Progenitor cell of endocrine pancreas (in vitro differentiated cells): ENCODE measurements at regions not wholly inside any gene's neighbourhood (a gene's known extent, or its start where the extent isn't known, plus 50 kb on each side); places are given as distances from the start of the nearest gene placed in this dataset.

Experiments
- DNase-seq: peaks from one replicate; pipeline ENCODE4 v3.0.0; 2021; ENCODE audit warnings: low spot score; ENCODE audit not compliant: unreplicated experiment
- H3K27ac Mint-ChIP-seq: 2 replicates; pipeline ENCODE4 v1.8.0; 2021; ENCODE audit warnings: mild to moderate bottlenecking, moderate library complexity, mixed read lengths
- H3K27me3 Mint-ChIP-seq: 2 replicates; pipeline ENCODE4 v1.8.0; 2021; ENCODE audit warnings: mixed read lengths
- H3K36me3 Mint-ChIP-seq: 2 replicates; pipeline ENCODE4 v1.8.0; 2022; ENCODE audit warnings: mixed read lengths; ENCODE audit not compliant: insufficient read depth
- H3K4me1 Mint-ChIP-seq: 2 replicates; pipeline ENCODE4 v1.8.0; 2021; ENCODE audit warnings: low read depth, mixed read lengths
- H3K4me3 Mint-ChIP-seq: 2 replicates; pipeline ENCODE4 v1.8.0; 2021; ENCODE audit warnings: low read depth, mild to moderate bottlenecking, moderate library complexity, mixed read lengths
- H3K9me3 Mint-ChIP-seq: 2 replicates; pipeline ENCODE4 v1.8.0; 2021; ENCODE audit warnings: low read depth, mixed read lengths
- TF ChIP-seq, protein P1 (sequence below): fragments of 200-600 bp; sonication (generic); IDR thresholded peaks from one replicate; pipeline ENCODE4 v1.5.0; 2021; ENCODE audit warnings: antibody characterized with exemption, mild to moderate bottlenecking; ENCODE audit not compliant: unreplicated experiment

DNA sequence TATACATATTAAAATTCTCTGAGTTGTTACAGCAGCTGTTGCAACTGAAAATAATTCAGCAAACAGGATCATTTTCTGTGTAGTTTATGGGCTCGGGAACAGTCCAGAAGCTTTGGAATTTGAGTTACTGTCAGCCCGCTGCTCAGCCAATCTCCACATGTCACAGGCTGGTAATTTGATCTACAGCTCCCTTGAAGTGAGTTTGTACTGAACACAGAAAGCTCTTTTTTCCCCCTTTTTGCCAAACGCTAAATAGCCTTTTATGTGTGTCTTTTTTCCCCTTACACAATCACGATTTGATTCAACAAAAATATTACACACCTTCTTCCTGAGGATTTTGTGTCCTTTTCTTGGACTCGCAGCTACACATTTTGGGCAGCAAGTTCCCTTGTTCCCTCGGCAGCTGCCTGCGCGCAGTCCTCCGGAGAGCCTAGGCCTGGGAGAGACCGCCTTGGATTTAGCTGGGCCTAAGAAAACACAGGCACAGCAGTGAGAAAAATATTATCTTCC, 371.4 kb downstream of the KCNRG start:
- peaks cover 18% of the 10 kb centered on the region for H3K4me1 Mint-ChIP-seq
- no peaks in the 10 kb centered on the region for H3K27me3 Mint-ChIP-seq
- H3K9me3 Mint-ChIP-seq, result no peaks in the 10 kb centered on the region
- peak overlapping the region; percentile 56 for H3K4me3 Mint-ChIP-seq
- peak overlapping the region; percentile 92 for H3K27ac Mint-ChIP-seq
- TF ChIP-seq, protein P1, sequence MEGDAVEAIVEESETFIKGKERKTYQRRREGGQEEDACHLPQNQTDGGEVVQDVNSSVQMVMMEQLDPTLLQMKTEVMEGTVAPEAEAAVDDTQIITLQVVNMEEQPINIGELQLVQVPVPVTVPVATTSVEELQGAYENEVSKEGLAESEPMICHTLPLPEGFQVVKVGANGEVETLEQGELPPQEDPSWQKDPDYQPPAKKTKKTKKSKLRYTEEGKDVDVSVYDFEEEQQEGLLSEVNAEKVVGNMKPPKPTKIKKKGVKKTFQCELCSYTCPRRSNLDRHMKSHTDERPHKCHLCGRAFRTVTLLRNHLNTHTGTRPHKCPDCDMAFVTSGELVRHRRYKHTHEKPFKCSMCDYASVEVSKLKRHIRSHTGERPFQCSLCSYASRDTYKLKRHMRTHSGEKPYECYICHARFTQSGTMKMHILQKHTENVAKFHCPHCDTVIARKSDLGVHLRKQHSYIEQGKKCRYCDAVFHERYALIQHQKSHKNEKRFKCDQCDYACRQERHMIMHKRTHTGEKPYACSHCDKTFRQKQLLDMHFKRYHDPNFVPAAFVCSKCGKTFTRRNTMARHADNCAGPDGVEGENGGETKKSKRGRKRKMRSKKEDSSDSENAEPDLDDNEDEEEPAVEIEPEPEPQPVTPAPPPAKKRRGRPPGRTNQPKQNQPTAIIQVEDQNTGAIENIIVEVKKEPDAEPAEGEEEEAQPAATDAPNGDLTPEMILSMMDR, result no peak
- DNase-seq, result no peak
- H3K36me3 Mint-ChIP-seq, result no peaks in the 10 kb centered on the region

DNA sequence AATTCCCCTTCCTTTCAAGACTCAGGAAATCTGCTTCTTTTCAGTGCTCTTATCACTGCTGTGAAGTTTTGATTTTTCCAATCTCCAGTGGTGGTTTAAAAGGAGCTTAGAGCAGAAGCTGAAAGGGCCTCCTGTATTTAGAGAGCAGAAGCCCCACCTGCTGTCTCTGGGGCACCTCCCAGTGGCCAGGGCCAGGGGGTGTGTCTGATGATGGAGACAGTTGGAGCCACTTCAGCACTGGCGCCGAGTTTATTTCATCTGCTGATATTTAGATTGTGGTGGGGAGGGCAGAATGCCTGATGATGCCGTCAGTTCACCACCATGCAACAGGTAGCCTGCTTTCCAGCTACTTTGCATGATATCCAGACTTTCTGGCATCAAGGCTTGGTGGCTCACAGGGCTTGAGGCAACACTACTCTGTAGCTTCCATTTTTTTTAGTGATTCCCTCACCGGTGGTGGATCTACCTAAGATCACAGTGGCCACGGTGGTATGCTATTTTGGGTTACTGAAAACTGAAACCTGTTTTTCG, 371.9 kb downstream of the KCNRG start:
- DNase-seq, result no peak
- Mint-ChIP-seq H3K36me3 (no peaks in the 10 kb centered on the region), H3K9me3 (no peaks in the 10 kb centered on the region), H3K27ac (peak overlapping the region; percentile 92), H3K27me3 (no peaks in the 10 kb centered on the region), H3K4me3 (peak overlapping the region; percentile 56), H3K4me1 (peaks cover 22% of the 10 kb centered on the region)
- TF ChIP-seq, protein P1, result peak; percentile 35

DNA sequence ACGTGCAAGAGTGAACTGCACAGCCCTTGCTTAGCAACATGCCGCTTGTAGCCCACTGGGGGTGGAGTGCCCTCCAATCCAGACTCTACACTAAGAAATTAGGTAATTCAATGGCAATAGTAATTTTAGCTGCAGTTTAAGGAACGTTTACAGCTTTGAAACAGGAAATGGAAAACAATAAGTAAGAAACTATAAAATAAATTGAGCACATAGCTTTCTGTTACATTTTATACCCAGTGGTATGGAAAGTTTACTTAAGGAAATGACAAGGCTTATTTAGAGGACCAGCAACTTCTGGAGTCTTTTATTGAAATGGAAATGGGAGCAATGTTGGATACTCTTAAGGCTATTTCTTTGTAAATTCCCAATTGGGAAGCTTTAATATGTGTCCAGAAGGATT, 373.2 kb downstream of the KCNRG start:
- no peaks in the 10 kb centered on the region for H3K27me3 Mint-ChIP-seq
- H3K9me3 Mint-ChIP-seq, result no peaks in the 10 kb centered on the region
- H3K27ac Mint-ChIP-seq, result no peak overlapping the region
- H3K4me1 Mint-ChIP-seq, result peaks cover 23% of the 10 kb centered on the region
- TF ChIP-seq, protein P1, result no peak
- DNase-seq, result no peak
- no peak overlapping the region for H3K4me3 Mint-ChIP-seq
- H3K36me3 Mint-ChIP-seq, result no peaks in the 10 kb centered on the region

DNA sequence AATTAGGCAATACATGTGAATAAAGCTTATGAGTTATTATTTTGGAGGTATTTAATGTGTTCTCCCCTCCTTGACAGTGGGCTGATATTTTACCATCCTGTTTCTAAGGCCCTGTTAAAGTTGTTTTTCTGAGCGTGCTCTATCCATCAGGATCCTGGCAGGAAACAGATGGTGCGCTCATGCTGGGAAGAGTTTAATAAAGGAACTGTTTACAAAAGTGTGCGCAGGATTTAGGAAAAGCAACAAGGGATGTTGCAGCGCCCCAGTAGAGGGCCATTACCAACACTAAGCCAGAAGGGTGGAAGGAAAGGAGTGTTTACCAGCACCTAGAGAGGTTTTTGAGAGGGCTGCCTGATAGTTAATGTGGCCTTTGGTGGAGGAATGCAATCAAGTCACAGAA, 374.5 kb downstream of the KCNRG start:
- Mint-ChIP-seq H3K4me3 (no peak overlapping the region), H3K36me3 (no peaks in the 10 kb centered on the region), H3K4me1 (peaks cover 24% of the 10 kb centered on the region), H3K9me3 (no peaks in the 10 kb centered on the region), H3K27me3 (no peaks in the 10 kb centered on the region), H3K27ac (no peak overlapping the region)
- no peak for DNase-seq
- TF ChIP-seq, protein P1, result no peak

DNA sequence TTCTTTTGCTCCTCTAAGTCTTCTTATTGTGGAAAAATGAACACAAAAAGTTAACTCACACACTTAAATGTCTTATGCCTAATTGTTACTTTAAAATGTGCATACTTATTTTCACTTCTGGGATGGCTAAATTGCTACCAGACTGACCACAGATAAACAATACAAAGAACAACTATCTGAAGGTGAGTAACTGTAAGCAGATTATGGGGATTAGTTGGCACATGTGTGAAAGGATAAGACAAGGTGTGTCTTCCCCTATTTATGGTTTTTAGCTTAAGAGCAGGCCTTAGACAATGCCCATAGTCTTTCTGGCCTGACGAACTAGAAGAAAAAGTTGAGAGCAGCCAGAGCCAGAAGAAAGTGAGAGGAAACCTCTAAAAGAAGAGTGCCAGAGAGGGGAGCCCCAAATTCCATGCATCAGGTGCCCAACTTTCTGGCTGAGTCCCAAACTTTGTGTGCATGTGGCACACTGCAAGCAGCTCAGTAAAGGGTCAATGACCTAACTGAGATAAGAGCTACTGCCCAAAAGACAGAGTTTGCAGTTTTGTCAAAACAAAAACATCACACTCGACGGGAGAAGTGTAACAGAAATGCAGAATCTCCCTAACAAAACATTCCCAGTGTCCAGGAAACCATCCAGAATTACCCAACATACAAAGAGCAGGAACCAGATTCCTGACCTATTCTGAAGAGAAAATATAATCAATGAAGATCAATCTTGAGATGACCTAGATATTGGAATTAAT, 375.4 kb downstream of the KCNRG start:
- Mint-ChIP-seq H3K4me1 (peaks cover 24% of the 10 kb centered on the region), H3K27ac (peak overlapping the region; percentile 25)
- TF ChIP-seq, protein P1, result no peak

More for the DNA sequence above, 375.4 kb downstream of the KCNRG start:
- no peak overlapping the region for H3K4me3 Mint-ChIP-seq
- H3K36me3 Mint-ChIP-seq, result no peaks in the 10 kb centered on the region
- H3K27me3 Mint-ChIP-seq, result no peaks in the 10 kb centered on the region
- H3K9me3 Mint-ChIP-seq, result no peaks in the 10 kb centered on the region
- no peak for DNase-seq
